HEK293 (cell line): ENCODE measurements at regions not wholly inside any gene's neighbourhood (a gene's known extent, or its start where the extent isn't known, plus 50 kb on each side); places are given as distances from the start of the nearest gene placed in this dataset.

Experiments
- CTCF ChIP-seq: fragments of 450-650 bp; formaldehyde crosslinking; IDR thresholded peaks from 2 replicates; pipeline ENCODE4 v1.5.1; 2016; ENCODE audit warnings: missing biosample characterization, missing genetic modification characterization
- HOXD13 ChIP-seq: sonication (generic); formaldehyde crosslinking; IDR thresholded peaks from 2 replicates; pipeline ENCODE4 v1.8.0; 2022; ENCODE audit warnings: missing genetic modification reagents, borderline replicate concordance
- SP2 ChIP-seq: fragments of 450-650 bp; formaldehyde crosslinking; IDR thresholded peaks from 2 replicates; pipeline ENCODE4 v1.5.1; 2016; ENCODE audit warnings: missing biosample characterization, missing genetic modification characterization
- TSHZ1 ChIP-seq: fragments of 450-650 bp; formaldehyde crosslinking; IDR thresholded peaks from 2 replicates; pipeline ENCODE4 v1.5.1; 2016; ENCODE audit warnings: missing biosample characterization, missing genetic modification characterization, borderline replicate concordance
- YY1 ChIP-seq: fragments of 450-650 bp; formaldehyde crosslinking; IDR thresholded peaks from 2 replicates; pipeline ENCODE4 v1.5.1; 2018; ENCODE audit warnings: missing biosample characterization, missing genetic modification characterization
- ZBTB17 ChIP-seq: fragments of 450-650 bp; formaldehyde crosslinking; IDR thresholded peaks from 2 replicates; pipeline ENCODE4 v1.5.1; 2016; ENCODE audit warnings: missing biosample characterization, missing genetic modification characterization
- ZBTB20 ChIP-seq: fragments of 450-650 bp; formaldehyde crosslinking; IDR thresholded peaks from 2 replicates; pipeline ENCODE4 v1.5.1; 2016; ENCODE audit warnings: missing biosample characterization, missing genetic modification characterization
- ZBTB26 ChIP-seq: fragments of 450-650 bp; formaldehyde crosslinking; optimal IDR thresholded peaks from 2 replicates; pipeline ENCODE3; 2016; ENCODE audit warnings: missing biosample characterization, mild to moderate bottlenecking, missing genetic modification characterization
- ZBTB7A ChIP-seq: fragments of 450-650 bp; formaldehyde crosslinking; IDR thresholded peaks from 2 replicates; pipeline ENCODE4 v1.5.1; 2016; ENCODE audit warnings: low read depth, missing biosample characterization, missing genetic modification characterization
- ZNF157 ChIP-seq: fragments of 450-650 bp; formaldehyde crosslinking; IDR thresholded peaks from 2 replicates; pipeline ENCODE4 v1.5.1; 2016; ENCODE audit warnings: missing biosample characterization, missing genetic modification characterization
- ZNF274 ChIP-seq, 2 experiments: fragments of 200-500 bp in 1 of 2; fragments of 450-650 bp in 1 of 2; sonication (Bioruptor generic) in 1 of 2; formaldehyde crosslinking in 1 of 2; IDR thresholded peaks; 2 replicates each; pipeline versions ENCODE4 v1.5.1 to v1.6.1; 2014 to 2016; ENCODE audit warnings: borderline replicate concordance in 1 of 2, inconsistent platforms in 1 of 2, low read length in 1 of 2, missing biosample characterization in 1 of 2, missing genetic modification characterization in 1 of 2
- ZNF629 ChIP-seq: fragments of 450-650 bp; formaldehyde crosslinking; IDR thresholded peaks from 2 replicates; pipeline ENCODE4 v1.5.1; 2017; ENCODE audit warnings: missing biosample characterization, missing genetic modification characterization

- TF ChIP-seq ZBTB7A (tag by site-specific recombination), result no peak
- TF ChIP-seq CTCF (tag by site-specific recombination), result no peak
- no peak for TF ChIP-seq ZNF274 (IDR thresholded peaks at IDR 0.05; ENCODE audit: low read length)
- TF ChIP-seq ZNF274 (tag by site-specific recombination; IDR thresholded peaks at IDR 0.05; ENCODE audit: borderline replicate concordance), result no peak
- TF ChIP-seq ZNF629 (tag by site-specific recombination), result no peak
- TF ChIP-seq ZNF157 (tag by site-specific recombination), result no peak
- no peak for TF ChIP-seq ZBTB17 (tag by site-specific recombination)
- TF ChIP-seq ZBTB26 (tag by site-specific recombination), result no peak
- TF ChIP-seq HOXD13 (CRISPR knock-in tag), result no peak
- no peak for TF ChIP-seq TSHZ1 (tag by site-specific recombination)
- no peak for TF ChIP-seq ZBTB20 (tag by site-specific recombination)
- TF ChIP-seq YY1 (tag by site-specific recombination), result no peak
- TF ChIP-seq SP2 (tag by site-specific recombination), result no peak
Measured at GRCh38 chr11:120030411-120030810, 107.5 kb downstream of the TRIM29 start.
